GM19328 (cell line): ENCODE measurements at regions not wholly inside any gene's neighbourhood (a gene's known extent, or its start where the extent isn't known, plus 50 kb on each side); places are given as distances from the start of the nearest gene placed in this dataset.

ENCODE experiments used
- ATAC-seq: cut with Tn5 transposase; IDR thresholded peaks from one replicate; pipeline ENCODE4 v1.9.1; 2021; ENCODE audit warnings: mild to moderate bottlenecking, moderate library complexity; ENCODE audit not compliant: unreplicated experiment

GRCh38 chr4:36779601-36780000, 464.9 kb upstream of the NWD2 start:
- ATAC-seq = no peak

GRCh38 chr4:36785973-36786372, 458.6 kb upstream of the NWD2 start:
- no peak for ATAC-seq

GRCh38 chr4:36786519-36786918, 458.0 kb upstream of the NWD2 start:
- no peak for ATAC-seq

- no peak for ATAC-seq
Measured at GRCh38 chr4:36794716-36795115, 449.8 kb upstream of the NWD2 start.

GRCh38 chr4:36812149-36812548, 432.4 kb upstream of the NWD2 start:
- ATAC-seq = no peak

- no peak for ATAC-seq
Measured at GRCh38 chr4:36815536-36815935, 429.0 kb upstream of the NWD2 start.

- ATAC-seq = no peak
Measured at GRCh38 chr4:36823199-36823967, 421.2 kb upstream of the NWD2 start.

GRCh38 chr4:36824682-36825081, 419.9 kb upstream of the NWD2 start:
- no peak for ATAC-seq

- ATAC-seq = no peak
Measured at GRCh38 chr4:36835246-36835645, 409.3 kb upstream of the NWD2 start.

GRCh38 chr4:36841583-36842326, 402.8 kb upstream of the NWD2 start:
- no peak for ATAC-seq

GRCh38 chr4:36844448-36844847, 400.1 kb upstream of the NWD2 start:
- ATAC-seq = no peak

GRCh38 chr4:36852856-36853255, 391.7 kb upstream of the NWD2 start:
- no peak for ATAC-seq

- peak; percentile 49 for ATAC-seq
Measured at GRCh38 chr4:36854554-36854953, 390.0 kb upstream of the NWD2 start.

- ATAC-seq = no peak
Measured at GRCh38 chr4:36863601-36864000, 380.9 kb upstream of the NWD2 start.

GRCh38 chr4:36870121-36870520, 374.4 kb upstream of the NWD2 start:
- no peak for ATAC-seq

GRCh38 chr4:36872679-36873078, 371.9 kb upstream of the NWD2 start:
- ATAC-seq = peak; percentile 48

- ATAC-seq = no peak
Measured at GRCh38 chr4:36884151-36884550, 360.4 kb upstream of the NWD2 start.

GRCh38 chr4:36891971-36892370, 352.6 kb upstream of the NWD2 start:
- no peak for ATAC-seq

- no peak for ATAC-seq
Measured at GRCh38 chr4:36900446-36900987, 344.0 kb upstream of the NWD2 start.

GRCh38 chr4:36904823-36905222, 339.7 kb upstream of the NWD2 start:
- no peak for ATAC-seq

GRCh38 chr4:36914106-36914505, 330.4 kb upstream of the NWD2 start:
- ATAC-seq = no peak

- ATAC-seq = no peak
Measured at GRCh38 chr4:36915717-36916116, 328.8 kb upstream of the NWD2 start.
